Transverse colon (tissue), 4 donors: ENCODE measurements at regions not wholly inside any gene's neighbourhood (a gene's known extent, or its start where the extent isn't known, plus 50 kb on each side); places are given as distances from the start of the nearest gene placed in this dataset.

Experiments used
- DNase-seq: peaks from one replicate; pipeline ENCODE4 v3.0.0-alpha.2; 2019
- H3K27ac ChIP-seq, 4 donors: fragments of 200-600 bp; sonication (generic); 2 replicates each; pipeline ENCODE4 v1.5.1; 2016 to 2018; ENCODE audit warnings: inconsistent platforms in 4 of 4
- H3K27me3 ChIP-seq: fragments of 200-600 bp; sonication (generic); 2 replicates; pipeline ENCODE4 v1.5.1; 2017; ENCODE audit warnings: inconsistent platforms
- H3K36me3 ChIP-seq, 4 donors: fragments of 200-600 bp; sonication (generic); 2 replicates each; pipeline ENCODE4 v1.5.1; 2017 to 2019; ENCODE audit warnings: inconsistent platforms in 4 of 4
- H3K4me1 ChIP-seq, 4 donors: fragments of 200-600 bp; sonication (generic); 2 replicates each; pipeline ENCODE4 v1.5.1; 2017 to 2020; ENCODE audit warnings: inconsistent platforms in 4 of 4
- H3K4me3 ChIP-seq, 4 donors: fragments of 200-600 bp; sonication (generic); 1 replicate in 1 of 4; 2 replicates in 3 of 4; pipeline versions ENCODE4 v1.5.1 to v1.6.1; 2017 to 2019; ENCODE audit warnings: inconsistent platforms in 4 of 4
- H3K9me3 ChIP-seq, 2 donors: fragments of 200-600 bp; sonication (generic); 2 replicates each; pipeline ENCODE4 v1.5.1; 2017 to 2019; ENCODE audit warnings: inconsistent platforms in 2 of 2
- EP300 ChIP-seq: sonication (generic); formaldehyde crosslinking; IDR thresholded peaks from one replicate; pipeline ENCODE4 v1.6.1; 2017; ENCODE audit warnings: antibody characterized with exemption, low read depth
- POLR2A ChIP-seq: fragments of 450-650 bp; IDR thresholded peaks from one replicate; pipeline ENCODE4 v1.6.1; 2016; ENCODE audit warnings: antibody characterized with exemption, mild to moderate bottlenecking, moderate library complexity
- POLR2AphosphoS5 ChIP-seq, 3 donors: sonication (generic); formaldehyde crosslinking; IDR thresholded peaks; one replicate each; pipeline ENCODE4 v1.6.1; 2016; ENCODE audit warnings: antibody characterized with exemption in 3 of 3
- WGBS, 2 donors: methylation state at CpG; one replicate each; pipeline ENCODE4 v1.1.5; 2018; ENCODE audit warnings: low coverage in 1 of 2; 5-methylcytosine and 5-hydroxymethylcytosine counted together
- in situ Hi-C, 4 donors: fragments of 200-750 bp; cut with MboI; loops; one replicate each; pipeline versions ENCODE4 v1.15.0 to v1.15.1; 2017; ENCODE audit warnings: low sequenced_read_pairs in 3 of 4, low pct_ligation_motif_present in 1 of 4, low pct_unique_long_range_greater_than_20kb in 1 of 4
- intact Hi-C: fragments of 100-400 bp; cut with DNase I; formaldehyde crosslinking; loops from one replicate; pipeline ENCODE4 v1.15.1; 2023; ENCODE audit warnings: low total_unique reads
- TF ChIP-seq, protein P1 (sequence below), 5 experiments: fragments of 200-600 bp in 3 of 5; fragments of 450-650 bp in 2 of 5; sonication (generic) in 3 of 5; IDR thresholded peaks; 1 replicate in 2 of 5; 2 replicates in 3 of 5; pipeline ENCODE4 v1.5.1; 2016 to 2017; ENCODE audit warnings: antibody characterized with exemption in 5 of 5, inconsistent platforms in 3 of 5, mild to moderate bottlenecking in 2 of 5, moderate library complexity in 1 of 5

DNA sequence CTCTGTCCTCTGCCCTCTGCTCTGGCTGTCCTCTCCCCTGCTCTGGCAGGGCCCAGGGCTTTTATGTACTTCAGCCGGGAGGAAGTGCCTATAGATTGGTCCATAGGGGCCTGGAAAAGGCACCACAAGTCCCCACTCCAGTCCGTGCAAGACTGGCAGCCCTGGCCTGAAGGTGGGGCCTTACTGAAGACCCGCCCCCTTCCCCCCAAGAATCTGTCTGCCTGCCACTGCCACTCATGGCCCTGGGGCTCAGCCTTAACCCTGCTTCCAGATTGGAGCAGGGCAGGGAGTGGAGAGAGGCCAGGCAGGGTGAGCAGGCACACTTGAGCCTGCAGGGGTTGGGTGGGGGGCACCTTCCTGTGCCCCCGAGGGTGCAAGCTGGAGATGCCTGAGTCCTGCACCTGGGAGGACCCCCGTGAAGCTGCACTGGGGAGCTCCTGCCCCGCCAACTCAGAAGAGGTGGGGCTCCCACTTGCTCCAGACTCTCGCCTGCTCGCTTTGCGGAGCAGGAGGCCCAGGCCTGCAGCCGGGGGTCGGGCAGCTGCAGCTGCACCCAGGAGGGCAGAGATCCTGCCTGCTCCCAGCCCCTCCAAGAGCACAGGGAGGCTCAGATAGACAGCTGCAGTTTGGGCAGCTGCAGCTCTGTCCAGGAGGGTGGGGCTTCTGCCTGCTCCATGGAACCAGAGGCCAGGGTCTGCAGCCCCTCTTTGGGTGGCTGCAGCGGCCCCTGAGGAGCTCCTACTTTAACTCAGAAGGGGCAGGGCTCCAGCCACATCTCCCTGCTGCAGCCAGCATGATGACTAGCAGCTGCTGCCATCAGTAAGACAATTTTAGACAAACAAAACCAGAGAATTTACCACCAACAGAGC lies 51.0 kb upstream of the SC5D start:
- Histone ChIP-seq H3K4me3 (no peak overlapping the region), H3K27ac (no peak overlapping the region)
- WGBS, 2 donors: 20 to 72% methylated on average over 1 to 8 of the region's 12 CpGs

More for the DNA sequence above, 51.0 kb upstream of the SC5D start:
- Histone ChIP-seq H3K36me3 (no peaks in the 10 kb centered on the region), H3K9me3 (no peaks in the 10 kb centered on the region), H3K4me1 (peaks cover 0 to 5% (median 0%) of the 10 kb centered on the region in 4 donors), H3K27me3 (peaks cover 14% of the 10 kb centered on the region)
- in situ Hi-C loops: loop anchor here in 1 of 4 donors (10.0 kb wide), 1 partner anchor 353 kb away; no protein-coding TSS in a partner anchor
- intact Hi-C loops: loop anchor here (10.0 kb wide), 1 partner anchor 353 kb away; no protein-coding TSS in a partner anchor
- DNase-seq: no peak
- TF ChIP-seq EP300: no peak
- no peak for TF ChIP-seq POLR2A
- TF ChIP-seq, protein P1, sequence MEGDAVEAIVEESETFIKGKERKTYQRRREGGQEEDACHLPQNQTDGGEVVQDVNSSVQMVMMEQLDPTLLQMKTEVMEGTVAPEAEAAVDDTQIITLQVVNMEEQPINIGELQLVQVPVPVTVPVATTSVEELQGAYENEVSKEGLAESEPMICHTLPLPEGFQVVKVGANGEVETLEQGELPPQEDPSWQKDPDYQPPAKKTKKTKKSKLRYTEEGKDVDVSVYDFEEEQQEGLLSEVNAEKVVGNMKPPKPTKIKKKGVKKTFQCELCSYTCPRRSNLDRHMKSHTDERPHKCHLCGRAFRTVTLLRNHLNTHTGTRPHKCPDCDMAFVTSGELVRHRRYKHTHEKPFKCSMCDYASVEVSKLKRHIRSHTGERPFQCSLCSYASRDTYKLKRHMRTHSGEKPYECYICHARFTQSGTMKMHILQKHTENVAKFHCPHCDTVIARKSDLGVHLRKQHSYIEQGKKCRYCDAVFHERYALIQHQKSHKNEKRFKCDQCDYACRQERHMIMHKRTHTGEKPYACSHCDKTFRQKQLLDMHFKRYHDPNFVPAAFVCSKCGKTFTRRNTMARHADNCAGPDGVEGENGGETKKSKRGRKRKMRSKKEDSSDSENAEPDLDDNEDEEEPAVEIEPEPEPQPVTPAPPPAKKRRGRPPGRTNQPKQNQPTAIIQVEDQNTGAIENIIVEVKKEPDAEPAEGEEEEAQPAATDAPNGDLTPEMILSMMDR (IDR thresholded peaks at IDR 0.05): no peak
- no peak for TF ChIP-seq POLR2AphosphoS5 (IDR thresholded peaks at IDR 0.05)
